C4-2B (cell line): ENCODE measurements at regions not wholly inside any gene's neighbourhood (a gene's known extent, or its start where the extent isn't known, plus 50 kb on each side); places are given as distances from the start of the nearest gene placed in this dataset.

Source experiments
- H3K27ac ChIP-seq: fragments of 450-650 bp; 2 replicates; pipeline ENCODE4 v1.5.1; 2017
- ZFX ChIP-seq: fragments of 450-650 bp; IDR thresholded peaks from 2 replicates; pipeline ENCODE4 v1.6.1; 2017
- TF ChIP-seq, protein P1 (sequence below): fragments of 450-650 bp; conservative IDR thresholded peaks from 2 replicates; pipeline ENCODE4 v1.5.1; 2017; ENCODE audit warnings: mild to moderate bottlenecking

DNA sequence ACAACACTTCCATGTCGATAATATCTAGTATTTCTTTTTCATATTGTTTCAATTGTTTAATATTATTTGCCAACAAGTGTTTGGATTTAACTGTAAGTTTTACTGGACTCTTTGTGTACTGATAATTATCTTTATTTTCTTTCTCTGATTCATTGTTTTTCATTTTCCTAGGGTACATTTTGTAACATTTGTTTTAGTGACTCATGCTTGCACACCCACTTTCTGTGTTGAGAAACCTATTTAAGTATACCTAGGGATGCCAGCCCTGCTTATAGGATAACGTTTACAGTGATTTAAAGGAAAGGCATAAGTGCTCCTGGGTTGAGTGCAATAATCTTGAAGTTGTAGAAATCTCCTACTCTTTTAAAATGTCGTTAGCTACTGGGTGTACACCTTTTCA is 1386.0 kb upstream of the ADGRL4 start:
- TF ChIP-seq ZFX = no peak
- TF ChIP-seq, protein P1, sequence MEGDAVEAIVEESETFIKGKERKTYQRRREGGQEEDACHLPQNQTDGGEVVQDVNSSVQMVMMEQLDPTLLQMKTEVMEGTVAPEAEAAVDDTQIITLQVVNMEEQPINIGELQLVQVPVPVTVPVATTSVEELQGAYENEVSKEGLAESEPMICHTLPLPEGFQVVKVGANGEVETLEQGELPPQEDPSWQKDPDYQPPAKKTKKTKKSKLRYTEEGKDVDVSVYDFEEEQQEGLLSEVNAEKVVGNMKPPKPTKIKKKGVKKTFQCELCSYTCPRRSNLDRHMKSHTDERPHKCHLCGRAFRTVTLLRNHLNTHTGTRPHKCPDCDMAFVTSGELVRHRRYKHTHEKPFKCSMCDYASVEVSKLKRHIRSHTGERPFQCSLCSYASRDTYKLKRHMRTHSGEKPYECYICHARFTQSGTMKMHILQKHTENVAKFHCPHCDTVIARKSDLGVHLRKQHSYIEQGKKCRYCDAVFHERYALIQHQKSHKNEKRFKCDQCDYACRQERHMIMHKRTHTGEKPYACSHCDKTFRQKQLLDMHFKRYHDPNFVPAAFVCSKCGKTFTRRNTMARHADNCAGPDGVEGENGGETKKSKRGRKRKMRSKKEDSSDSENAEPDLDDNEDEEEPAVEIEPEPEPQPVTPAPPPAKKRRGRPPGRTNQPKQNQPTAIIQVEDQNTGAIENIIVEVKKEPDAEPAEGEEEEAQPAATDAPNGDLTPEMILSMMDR = no peak
- no peak overlapping the region for H3K27ac ChIP-seq

DNA sequence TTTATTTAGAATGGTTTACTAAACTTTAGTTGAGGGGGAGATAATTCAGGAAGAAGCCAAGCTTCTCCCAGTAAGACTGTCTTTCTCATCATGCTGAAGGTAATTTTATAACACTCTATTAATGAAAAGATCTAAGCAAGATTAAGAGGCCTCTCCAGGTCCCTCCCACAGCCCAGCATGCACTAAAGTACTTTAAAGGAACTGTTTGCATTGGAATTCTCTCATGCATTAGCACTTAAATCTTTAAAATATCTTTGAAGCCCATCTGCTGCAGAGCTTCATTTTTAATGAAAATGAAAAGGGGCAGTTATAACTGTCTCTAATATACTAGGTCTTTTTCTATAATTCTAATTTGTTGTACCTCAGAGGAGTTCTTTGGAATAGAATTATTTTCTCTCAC is 1379.1 kb upstream of the ADGRL4 start:
- no peak overlapping the region for H3K27ac ChIP-seq
- TF ChIP-seq, protein P1 = no peak
- TF ChIP-seq ZFX = no peak

DNA sequence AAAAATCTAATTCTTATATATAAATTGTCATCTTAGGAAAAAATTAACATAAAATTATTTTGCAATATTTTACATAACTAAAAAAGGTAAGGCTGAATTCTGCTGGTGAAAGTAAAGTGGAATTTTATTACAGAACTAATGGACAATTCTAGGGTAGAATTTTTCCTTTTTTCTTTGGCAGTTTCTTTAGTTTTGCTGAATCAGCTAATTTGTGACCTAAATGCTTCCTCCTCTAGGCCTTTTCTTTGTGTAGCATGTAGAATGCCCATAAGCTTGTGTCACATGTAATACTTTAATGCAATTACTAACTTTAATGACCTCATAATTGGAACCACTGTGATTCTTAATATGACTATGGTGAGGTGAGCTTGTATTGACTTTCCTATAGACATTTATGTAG is 1378.4 kb upstream of the ADGRL4 start:
- no peak overlapping the region for H3K27ac ChIP-seq
- TF ChIP-seq, protein P1 = no peak
- TF ChIP-seq ZFX = no peak

DNA sequence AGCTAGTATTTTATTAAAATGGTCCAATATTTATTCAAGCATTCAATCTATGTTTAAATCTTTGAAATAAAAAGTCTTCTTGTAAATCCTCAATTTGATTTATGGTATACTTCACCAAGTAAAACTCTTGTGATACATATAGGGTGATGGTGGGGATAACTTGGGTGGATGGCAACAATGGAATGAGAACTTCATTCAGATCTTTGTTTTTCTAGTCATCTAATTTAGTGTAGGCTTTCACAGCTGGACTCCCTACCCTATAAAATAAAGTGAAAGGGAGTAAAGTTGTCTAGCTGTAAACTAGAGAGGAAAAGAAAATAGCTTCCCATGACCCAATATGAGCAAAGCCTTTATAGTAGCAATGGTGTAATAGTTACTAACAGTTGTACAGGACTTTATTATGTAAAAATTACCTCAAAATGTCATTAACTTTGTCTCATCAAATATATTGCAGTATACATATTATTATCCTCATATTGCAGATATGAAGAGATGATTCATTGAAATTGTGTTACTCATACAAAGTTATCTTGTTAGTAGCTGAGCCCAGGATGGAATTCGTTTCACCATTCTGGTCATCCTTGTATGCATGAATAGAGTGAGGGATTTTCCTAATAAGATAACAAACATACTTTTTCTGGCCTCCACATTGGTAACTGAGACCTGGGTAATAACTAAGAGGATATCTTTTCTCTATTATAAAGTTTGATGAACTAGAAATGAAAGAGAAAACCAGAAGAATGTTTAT is 1377.7 kb upstream of the ADGRL4 start:
- no peak for TF ChIP-seq ZFX
- TF ChIP-seq, protein P1 = no peak

DNA sequence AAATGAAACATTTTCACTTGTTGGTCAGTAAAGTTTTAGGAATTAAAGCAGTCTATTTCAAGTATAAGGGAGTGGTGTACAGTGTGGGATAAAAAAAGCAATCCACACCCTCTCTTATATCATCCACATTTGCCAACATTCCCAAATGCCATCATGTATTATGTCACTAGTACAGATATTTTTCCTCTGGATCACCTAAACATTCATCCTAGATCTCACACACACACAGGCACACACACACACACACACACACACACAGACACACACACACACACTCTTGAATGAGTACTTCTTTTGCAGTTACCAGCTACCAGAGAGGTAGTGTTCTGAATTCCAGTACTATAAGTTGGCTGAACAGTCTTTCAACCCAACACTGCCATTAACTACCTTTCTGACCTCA is 1369.1 kb upstream of the ADGRL4 start:
- TF ChIP-seq, protein P1 = no peak
- TF ChIP-seq ZFX = no peak
- H3K27ac ChIP-seq = no peak overlapping the region

More for the DNA sequence above, 1377.7 kb upstream of the ADGRL4 start:
- H3K27ac ChIP-seq = no peak overlapping the region

DNA sequence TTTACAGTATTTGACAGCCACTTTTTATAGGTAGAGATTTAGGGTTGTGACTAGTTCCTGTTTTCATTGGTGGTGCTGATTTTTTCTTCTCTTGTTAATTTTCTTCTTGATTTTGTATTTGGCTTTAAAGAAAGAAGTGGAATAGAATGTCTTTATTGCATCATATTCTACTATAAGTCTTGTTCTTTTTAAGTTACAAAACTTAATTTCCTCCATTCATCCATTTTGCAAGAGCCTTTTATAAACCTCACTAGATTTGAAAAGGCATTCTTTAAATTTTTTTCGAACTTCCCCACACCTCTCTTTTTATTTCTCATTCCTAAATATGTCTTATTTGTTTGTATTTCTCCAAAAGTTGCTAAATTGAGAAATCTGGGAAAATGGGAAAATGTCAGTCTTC is 1368.6 kb upstream of the ADGRL4 start:
- TF ChIP-seq, protein P1 = no peak
- TF ChIP-seq ZFX = no peak
- no peak overlapping the region for H3K27ac ChIP-seq

DNA sequence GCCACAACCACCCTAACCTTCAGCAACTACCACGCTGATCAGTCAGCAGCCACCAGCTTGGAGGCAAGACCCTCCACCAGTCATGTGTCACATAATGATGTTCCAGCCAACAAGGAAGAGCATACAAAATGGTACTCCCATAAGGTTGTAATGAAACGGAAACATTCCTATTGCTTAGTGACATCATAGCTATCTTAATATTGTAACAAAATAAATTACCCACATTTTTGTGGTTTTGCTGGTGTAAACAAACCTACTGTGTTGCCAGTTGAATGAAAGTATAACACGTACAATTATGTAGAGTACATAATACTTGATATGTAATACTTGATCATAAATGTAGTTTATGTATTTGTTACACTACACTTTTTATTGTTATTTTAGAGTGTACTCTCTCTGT is 1363.2 kb upstream of the ADGRL4 start:
- no peak for TF ChIP-seq ZFX
- TF ChIP-seq, protein P1 = no peak
- H3K27ac ChIP-seq = no peak overlapping the region
